Small intestine (tissue), 7 donors: ENCODE measurements at regions not wholly inside any gene's neighbourhood (a gene's known extent, or its start where the extent isn't known, plus 50 kb on each side); places are given as distances from the start of the nearest gene placed in this dataset.
"Not testable (repeated sequence)": the region's sequence is repeated elsewhere in the genome, so short reads cannot be mapped to it uniquely, and the experiment has no call there.

Source experiments
- DNase-seq, 2 donors: peaks; one replicate each; pipeline versions ENCODE4 v3.0.0 to v3.0.0-alpha.2; 2013
- FAIRE-seq: peaks from 2 replicates; lab custom pipeline; 2012; peaks lifted over from hg19 to GRCh38; lab: Jason Lieb, UNC
- H3K27ac ChIP-seq, 3 donors: one replicate each; pipeline ENCODE4 v1.5.1; 2013; ENCODE audit warnings: low read length in 2 of 3, mild to moderate bottlenecking in 2 of 3, control low read depth in 1 of 3, inconsistent platforms in 1 of 3, low read depth in 1 of 3, moderate library complexity in 1 of 3
- H3K27me3 ChIP-seq, 3 donors: one replicate each; pipeline ENCODE4 v1.6.1; 2013; ENCODE audit warnings: low read length in 3 of 3, inconsistent platforms in 1 of 3; ENCODE audit not compliant: control insufficient read depth in 3 of 3, insufficient read depth in 3 of 3
- H3K36me3 ChIP-seq, 3 donors: one replicate each; pipeline ENCODE4 v1.6.1; 2013; ENCODE audit warnings: low read length in 3 of 3, inconsistent platforms in 1 of 3, low read depth in 1 of 3, mild to moderate bottlenecking in 1 of 3, moderate library complexity in 1 of 3; ENCODE audit not compliant: control insufficient read depth in 3 of 3, insufficient read depth in 2 of 3
- H3K4me1 ChIP-seq, 3 donors: one replicate each; pipeline ENCODE4 v1.6.1; 2013; ENCODE audit warnings: low read length in 2 of 3, inconsistent platforms in 1 of 3, low read depth in 1 of 3, mild to moderate bottlenecking in 1 of 3, moderate library complexity in 1 of 3; ENCODE audit not compliant: control insufficient read depth in 3 of 3, insufficient read depth in 2 of 3
- H3K4me3 ChIP-seq, 3 donors: one replicate each; pipeline ENCODE4 v1.5.1; 2013; ENCODE audit warnings: low read length in 3 of 3, control low read depth in 1 of 3, inconsistent platforms in 1 of 3, low read depth in 1 of 3, mild to moderate bottlenecking in 1 of 3, moderate library complexity in 1 of 3
- H3K9me3 ChIP-seq, 2 donors: one replicate each; pipeline ENCODE4 v1.6.1; 2013; ENCODE audit warnings: low read depth in 1 of 2, low read length in 1 of 2; ENCODE audit not compliant: control insufficient read depth in 2 of 2, insufficient read depth in 1 of 2
- WGBS, 3 donors: extraction: QIAGEN DNeasy Blood & Tissue Kit; methylation state at CpG; one replicate each; pipeline ENCODE4 v1.1.7; 2013; 5-methylcytosine and 5-hydroxymethylcytosine counted together
- donor health status: healthy with polysubstance abuse.
- donor health status: control.
- donor health status: control.
- donor health status: Bipolar disorder and iron deficiency.
- donor health status: healthy.

- DNase-seq (no peak), FAIRE-seq (no peak)
- no peak overlapping the region for H3K4me3 ChIP-seq
- H3K4me1 ChIP-seq = no peaks in the 10 kb centered on the region
- no peaks in the 10 kb centered on the region for H3K27me3 ChIP-seq
- H3K36me3 ChIP-seq = no peaks in the 10 kb centered on the region
- no peak overlapping the region for H3K27ac ChIP-seq
- H3K9me3 ChIP-seq = no peaks in the 10 kb centered on the region
- 75 to 82% (median 79%) methylated on average over 3 of the region's 3 CpGs for whole genome bisulfite sequencing, 3 donors
Measured at GRCh38 chr5:93220431-93220830, 360.6 kb downstream of the NR2F1-AS1 start.

DNA sequence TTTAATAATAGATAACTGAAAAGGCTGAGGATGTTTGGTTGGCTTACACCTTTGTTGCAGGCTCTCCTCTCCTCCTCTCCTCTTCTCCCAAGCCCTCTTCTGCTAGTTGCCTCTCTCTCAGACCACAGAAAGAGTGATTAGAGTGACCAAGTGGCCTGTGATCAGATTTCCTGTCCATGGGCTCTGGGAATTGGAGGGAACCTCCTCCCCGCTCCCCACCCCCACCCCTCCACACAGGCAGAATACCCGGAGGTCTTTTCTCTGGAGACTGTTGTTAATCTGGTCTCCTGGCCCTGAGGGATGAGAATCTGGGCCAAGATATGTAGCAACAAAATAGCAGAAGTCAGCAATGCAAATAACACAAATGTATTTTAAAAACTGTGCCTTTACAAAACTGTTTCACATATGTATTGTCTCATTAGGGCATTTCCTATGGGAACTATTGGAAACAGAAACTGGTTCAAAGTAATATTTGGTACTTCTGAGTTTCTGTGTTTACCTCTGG lies 361.3 kb downstream of the NR2F1-AS1 start:
- 36 to 48% (median 44%) methylated on average over 2 of the region's 2 CpGs for WGBS, 3 donors
- no peak for FAIRE-seq
- no peak for DNase-seq
- no peak overlapping the region for H3K27ac ChIP-seq
- H3K27me3 ChIP-seq = no peaks in the 10 kb centered on the region
- no peaks in the 10 kb centered on the region for H3K36me3 ChIP-seq
- no peaks in the 10 kb centered on the region for H3K9me3 ChIP-seq
- H3K4me3 ChIP-seq = no peak overlapping the region
- H3K4me1 ChIP-seq = no peaks in the 10 kb centered on the region

GRCh38 chr5:93213111-93213794 lies 367.8 kb downstream of the NR2F1-AS1 start:
- H3K4me1 ChIP-seq, H3K27ac ChIP-seq, H3K9me3 ChIP-seq, H3K4me3 ChIP-seq, H3K36me3 ChIP-seq, FAIRE-seq, DNase-seq, H3K27me3 ChIP-seq: not testable (repeated sequence)
- 85 to 91% (median 89%) methylated on average over 19 to 28 of the region's 28 CpGs for WGBS, 3 donors

DNA sequence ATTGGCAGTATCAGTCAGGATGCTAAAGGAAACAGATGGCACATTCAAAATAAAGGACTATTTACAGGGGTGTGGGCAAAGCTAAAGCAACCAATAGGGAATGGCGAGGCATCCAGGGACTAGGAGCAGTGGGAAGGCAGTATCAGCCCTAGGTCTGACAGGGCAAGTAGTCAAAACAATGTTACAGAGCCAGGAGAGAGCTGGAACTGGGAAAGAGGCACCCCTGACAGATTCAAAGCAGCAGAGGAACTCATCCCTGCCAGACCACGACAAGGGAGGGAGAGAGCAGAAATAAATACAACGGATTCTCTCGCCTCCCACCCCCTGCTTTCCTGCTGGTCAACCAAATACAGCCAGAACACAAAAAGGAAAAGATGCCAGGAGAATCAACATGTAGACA lies 371.5 kb downstream of the NR2F1-AS1 start:
- Histone ChIP-seq H3K36me3 (no peaks in the 10 kb centered on the region), H3K4me1 (no peaks in the 10 kb centered on the region), H3K27me3 (no peaks in the 10 kb centered on the region), H3K4me3 (no peak overlapping the region), H3K9me3 (no peaks in the 10 kb centered on the region), H3K27ac (no peak overlapping the region)
- no peak for FAIRE-seq
- WGBS, 3 donors = 53 to 70% (median 56%) methylated on average over 3 to 4 of the region's 4 CpGs
- DNase-seq = no peak

DNA sequence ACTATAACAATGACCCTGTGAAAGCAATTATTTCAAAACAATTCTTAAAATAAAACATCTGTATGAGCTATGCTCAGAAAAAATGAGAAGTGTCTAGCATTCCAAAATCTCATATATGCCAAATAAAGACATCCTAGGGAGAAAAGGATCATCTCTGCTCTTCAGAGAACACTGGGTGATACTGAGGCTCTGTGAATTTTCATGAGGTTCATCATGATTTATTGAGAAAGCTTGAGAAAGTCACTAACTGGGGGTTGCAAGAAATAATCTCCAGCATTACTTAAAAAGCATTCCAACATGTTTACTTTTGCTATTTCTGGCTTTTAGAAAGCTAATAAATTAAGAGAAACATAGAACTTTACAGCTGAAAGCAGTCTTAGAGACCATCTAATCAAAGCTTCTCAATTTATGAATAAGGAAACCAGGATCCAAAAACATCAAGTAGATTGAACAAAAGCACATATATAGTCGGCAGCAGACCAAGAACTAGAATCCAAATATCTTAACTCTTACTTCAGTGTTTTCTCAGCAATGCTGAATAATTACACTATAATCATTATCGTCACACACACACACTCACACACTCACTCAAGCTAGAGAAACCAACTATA lies 372.8 kb downstream of the NR2F1-AS1 start:
- H3K36me3 ChIP-seq = no peaks in the 10 kb centered on the region
- peak overlapping the region in 1 of 3 donors; percentile 12 for H3K27ac ChIP-seq
- FAIRE-seq = no peak
- 71 to 82% (median 78%) methylated on average over 2 of the region's 2 CpGs for WGBS, 3 donors
- no peak for DNase-seq
- no peak overlapping the region for H3K4me3 ChIP-seq
- no peaks in the 10 kb centered on the region for H3K27me3 ChIP-seq
- H3K4me1 ChIP-seq = no peaks in the 10 kb centered on the region
- H3K9me3 ChIP-seq = no peaks in the 10 kb centered on the region

- Histone ChIP-seq H3K27me3 (no peaks in the 10 kb centered on the region), H3K27ac (no peak overlapping the region), H3K4me3 (no peak overlapping the region), H3K9me3 (no peaks in the 10 kb centered on the region), H3K36me3 (no peaks in the 10 kb centered on the region), H3K4me1 (no peaks in the 10 kb centered on the region)
- DNase-seq (no peak), FAIRE-seq (no peak)
- WGBS, 3 donors = 85 to 90% (median 90%) methylated on average over 3 of the region's 3 CpGs
Measured at GRCh38 chr5:93206203-93206602, 374.8 kb downstream of the NR2F1-AS1 start.

DNA sequence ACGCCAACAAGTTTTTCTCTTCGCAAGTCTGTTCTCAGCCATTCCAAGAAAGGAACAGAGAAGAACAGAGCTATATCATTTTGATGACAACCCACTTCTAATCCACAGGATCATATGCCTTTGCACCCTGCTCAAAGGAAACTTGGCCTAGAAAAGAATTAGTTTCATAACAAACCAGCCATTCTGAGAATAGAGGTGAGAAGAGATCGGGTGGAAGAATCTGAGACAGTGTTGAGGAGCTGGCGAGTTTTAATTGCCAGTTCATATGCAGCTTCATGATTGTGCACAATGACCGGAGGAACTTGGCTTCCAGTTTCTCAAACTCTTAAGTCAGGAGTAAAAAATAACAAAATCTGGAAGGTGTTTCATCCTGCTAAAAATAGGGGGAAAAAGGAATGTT lies 380.0 kb downstream of the NR2F1-AS1 start:
- no peaks in the 10 kb centered on the region for H3K27me3 ChIP-seq
- no peak overlapping the region for H3K27ac ChIP-seq
- DNase-seq = no peak
- H3K4me1 ChIP-seq = no peaks in the 10 kb centered on the region
- 76 to 80% (median 80%) methylated on average over 5 of the region's 5 CpGs for WGBS, 3 donors
- no peaks in the 10 kb centered on the region for H3K36me3 ChIP-seq
- H3K9me3 ChIP-seq = no peaks in the 10 kb centered on the region
- no peak for FAIRE-seq
- no peak overlapping the region for H3K4me3 ChIP-seq

GRCh38 chr5:93196986-93197385 lies 384.0 kb downstream of the NR2F1-AS1 start:
- Histone ChIP-seq H3K27me3 (no peaks in the 10 kb centered on the region), H3K36me3 (no peaks in the 10 kb centered on the region), H3K9me3 (no peaks in the 10 kb centered on the region), H3K4me1 (no peaks in the 10 kb centered on the region), H3K4me3 (no peak overlapping the region), H3K27ac (no peak overlapping the region)
- 48 to 67% (median 60%) methylated on average over 1 of the region's 1 CpG for WGBS, 3 donors
- FAIRE-seq = no peak
- DNase-seq = no peak
